Hepatocyte (in vitro differentiated cells): ENCODE measurements at regions not wholly inside any gene's neighbourhood (a gene's known extent, or its start where the extent isn't known, plus 50 kb on each side); places are given as distances from the start of the nearest gene placed in this dataset.

Experiments
- EZH2 ChIP-seq: fragments of 200-600 bp; sonication (generic); IDR thresholded peaks from 2 replicates; pipeline ENCODE4 v1.6.1; 2016; ENCODE audit warnings: antibody characterized with exemption, mild to moderate bottlenecking, borderline replicate concordance
- EZH2phosphoT487 ChIP-seq: fragments of 200-600 bp; sonication (generic); IDR thresholded peaks from one replicate; pipeline ENCODE4 v1.6.1; 2018; ENCODE audit warnings: antibody characterized with exemption, mild to moderate bottlenecking, low read depth, moderate library complexity; ENCODE audit not compliant: unreplicated experiment, severe bottlenecking
- TF ChIP-seq, protein P1 (sequence below): fragments of 200-600 bp; sonication (generic); IDR thresholded peaks from 2 replicates; pipeline ENCODE4 v1.5.1; 2016; ENCODE audit warnings: antibody characterized with exemption, mild to moderate bottlenecking; ENCODE audit not compliant: poor library complexity

DNA sequence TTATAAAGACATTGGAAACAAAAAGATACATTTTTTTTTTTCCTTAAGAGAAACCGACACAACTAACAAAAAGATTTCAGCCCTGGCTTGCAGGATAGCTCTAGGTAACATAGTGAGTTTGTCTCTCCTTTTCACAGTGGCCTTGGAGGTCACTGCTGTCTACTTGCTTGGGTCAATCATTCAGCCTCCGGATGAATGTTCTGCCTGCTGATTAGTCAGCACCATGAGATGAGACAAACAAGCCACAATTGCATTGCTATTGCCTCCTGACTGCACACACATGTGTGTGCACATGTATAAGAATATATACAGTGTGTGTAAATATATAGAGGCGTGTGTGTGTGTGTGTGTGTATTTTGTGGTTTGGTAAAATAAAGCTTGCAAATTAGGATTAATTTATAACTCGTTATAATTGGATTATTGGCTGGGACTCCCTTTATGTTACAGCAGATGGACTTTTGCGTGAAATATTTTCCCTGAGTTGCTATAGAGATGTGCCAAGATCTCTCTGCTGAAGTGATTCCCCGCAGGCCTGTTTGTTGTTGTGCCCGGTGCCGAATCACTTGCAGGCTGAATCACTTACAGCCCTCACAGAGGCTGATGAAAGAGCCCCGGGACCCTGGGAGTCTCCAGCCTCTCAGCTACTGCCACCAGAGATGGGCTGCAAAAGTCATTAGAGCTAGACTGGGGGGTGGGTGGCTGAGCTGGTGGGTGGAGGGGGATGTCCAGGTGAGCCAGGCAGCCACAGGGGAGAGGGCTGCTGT lies 161.2 kb downstream of the FGF18 start:
- TF ChIP-seq, protein P1, sequence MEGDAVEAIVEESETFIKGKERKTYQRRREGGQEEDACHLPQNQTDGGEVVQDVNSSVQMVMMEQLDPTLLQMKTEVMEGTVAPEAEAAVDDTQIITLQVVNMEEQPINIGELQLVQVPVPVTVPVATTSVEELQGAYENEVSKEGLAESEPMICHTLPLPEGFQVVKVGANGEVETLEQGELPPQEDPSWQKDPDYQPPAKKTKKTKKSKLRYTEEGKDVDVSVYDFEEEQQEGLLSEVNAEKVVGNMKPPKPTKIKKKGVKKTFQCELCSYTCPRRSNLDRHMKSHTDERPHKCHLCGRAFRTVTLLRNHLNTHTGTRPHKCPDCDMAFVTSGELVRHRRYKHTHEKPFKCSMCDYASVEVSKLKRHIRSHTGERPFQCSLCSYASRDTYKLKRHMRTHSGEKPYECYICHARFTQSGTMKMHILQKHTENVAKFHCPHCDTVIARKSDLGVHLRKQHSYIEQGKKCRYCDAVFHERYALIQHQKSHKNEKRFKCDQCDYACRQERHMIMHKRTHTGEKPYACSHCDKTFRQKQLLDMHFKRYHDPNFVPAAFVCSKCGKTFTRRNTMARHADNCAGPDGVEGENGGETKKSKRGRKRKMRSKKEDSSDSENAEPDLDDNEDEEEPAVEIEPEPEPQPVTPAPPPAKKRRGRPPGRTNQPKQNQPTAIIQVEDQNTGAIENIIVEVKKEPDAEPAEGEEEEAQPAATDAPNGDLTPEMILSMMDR = no peak
- no peak for TF ChIP-seq EZH2phosphoT487
- TF ChIP-seq EZH2 = no peak
